Colonic mucosa (tissue), 4 donors: ENCODE measurements at regions not wholly inside any gene's neighbourhood (a gene's known extent, or its start where the extent isn't known, plus 50 kb on each side); places are given as distances from the start of the nearest gene placed in this dataset.

ENCODE experiments used
- DNase-seq: peaks from one replicate; pipeline ENCODE4 v3.0.0-alpha.2; 2020
- H3K27ac ChIP-seq: fragments of 200-600 bp; one replicate; pipeline ENCODE4 v1.8.0; 2021
- H3K27me3 ChIP-seq: fragments of 200-600 bp; one replicate; pipeline ENCODE4 v1.8.0; 2021
- H3K36me3 ChIP-seq: fragments of 200-600 bp; one replicate; pipeline ENCODE4 v1.8.0; 2021
- H3K4me1 ChIP-seq: fragments of 200-600 bp; one replicate; pipeline ENCODE4 v1.8.0; 2021; ENCODE audit warnings: mild to moderate bottlenecking
- H3K4me3 ChIP-seq: fragments of 200-600 bp; one replicate; pipeline ENCODE4 v1.8.0; 2021
- H3K9ac ChIP-seq, 2 donors: one replicate each; pipeline ENCODE4 v1.7.0; 2013; ENCODE audit warnings: control low read depth in 2 of 2, low read depth in 2 of 2, low read length in 2 of 2
- H3K9me3 ChIP-seq: fragments of 200-600 bp; one replicate; pipeline ENCODE4 v1.8.0; 2021
- CTCF ChIP-seq: fragments of 200-600 bp; IDR thresholded peaks from one replicate; pipeline ENCODE4 v1.8.0; 2022; ENCODE audit warnings: antibody characterized with exemption, mild to moderate bottlenecking
- intact Hi-C: fragments of 100-400 bp; cut with DNase I; formaldehyde crosslinking; loops from one replicate; pipeline ENCODE4 v1.14.1; 2022
- donor health status: healthy.
- donor health status: DM: no; HTN: no; CAD: no.
- donor health status: DM: no; HTN: no; CAD: no.

GRCh38 chr18:39972521-39972920 is 1982.5 kb upstream of the PIK3C3 start:
- Histone ChIP-seq H3K4me3 (no peak overlapping the region), H3K36me3 (no peaks in the 10 kb centered on the region), H3K9me3 (no peaks in the 10 kb centered on the region), H3K27me3 (no peaks in the 10 kb centered on the region), H3K9ac (no peak overlapping the region), H3K4me1 (no peaks in the 10 kb centered on the region), H3K27ac (no peak overlapping the region)
- intact Hi-C loops: no loop called here
- TF ChIP-seq CTCF: no peak
- DNase-seq: no peak

- Histone ChIP-seq H3K9ac (no peak overlapping the region), H3K4me1 (no peaks in the 10 kb centered on the region), H3K27ac (no peak overlapping the region), H3K27me3 (no peaks in the 10 kb centered on the region), H3K36me3 (no peaks in the 10 kb centered on the region), H3K9me3 (no peaks in the 10 kb centered on the region), H3K4me3 (no peak overlapping the region)
- TF ChIP-seq CTCF: no peak
- intact Hi-C loops: no loop called here
- no peak for DNase-seq
These were observed 1985.1 kb upstream of the PIK3C3 start for GRCh38 chr18:39969803-39970494.

GRCh38 chr18:39966275-39966674 is 1988.8 kb upstream of the PIK3C3 start:
- Histone ChIP-seq H3K27me3 (no peaks in the 10 kb centered on the region), H3K4me1 (no peaks in the 10 kb centered on the region), H3K27ac (no peak overlapping the region), H3K9me3 (no peaks in the 10 kb centered on the region), H3K9ac (no peak overlapping the region), H3K36me3 (no peaks in the 10 kb centered on the region), H3K4me3 (no peak overlapping the region)
- intact Hi-C loops: no loop called here
- DNase-seq: no peak
- no peak for TF ChIP-seq CTCF

GRCh38 chr18:39962546-39962945 is 1992.5 kb upstream of the PIK3C3 start:
- no peaks in the 10 kb centered on the region for H3K36me3 ChIP-seq
- H3K27me3 ChIP-seq: no peaks in the 10 kb centered on the region
- no peak overlapping the region for H3K27ac ChIP-seq
- H3K9me3 ChIP-seq: no peaks in the 10 kb centered on the region
- DNase-seq: no peak
- TF ChIP-seq CTCF: no peak
- H3K9ac ChIP-seq: no peak overlapping the region
- no peaks in the 10 kb centered on the region for H3K4me1 ChIP-seq
- intact Hi-C loops: no loop called here
- no peak overlapping the region for H3K4me3 ChIP-seq

- H3K9me3 ChIP-seq: no peaks in the 10 kb centered on the region
- no peaks in the 10 kb centered on the region for H3K4me1 ChIP-seq
- H3K36me3 ChIP-seq: no peaks in the 10 kb centered on the region
- H3K4me3 ChIP-seq: no peak overlapping the region
- intact Hi-C loops: no loop called here
- DNase-seq: no peak
- no peaks in the 10 kb centered on the region for H3K27me3 ChIP-seq
- no peak overlapping the region for H3K9ac ChIP-seq
- no peak overlapping the region for H3K27ac ChIP-seq
- TF ChIP-seq CTCF: no peak
These were observed 1994.5 kb upstream of the PIK3C3 start for GRCh38 chr18:39960550-39960949.
